GM23248 (cell line): ENCODE measurements at regions not wholly inside any gene's neighbourhood (a gene's known extent, or its start where the extent isn't known, plus 50 kb on each side); places are given as distances from the start of the nearest gene placed in this dataset.
A peak's percentile ranks its signal among the peaks of the same experiment; 100 is the strongest.

Experiments used
- DNase-seq: peaks from one replicate; pipeline ENCODE4 v3.0.0-alpha.2; 2015
- H2AFZ ChIP-seq: fragments of 200-600 bp; sonication (generic); 2 replicates; pipeline ENCODE4 v1.6.1; 2016; ENCODE audit warnings: antibody characterized with exemption
- H3F3A ChIP-seq: fragments of 200-600 bp; sonication (generic); 2 replicates; pipeline ENCODE4 v1.6.1; 2016; ENCODE audit warnings: mild to moderate bottlenecking, antibody characterized with exemption, mixed run types; ENCODE audit not compliant: insufficient read depth
- H3K27ac ChIP-seq: fragments of 200-600 bp; sonication (generic); 2 replicates; pipeline ENCODE4 v1.5.1; 2016; ENCODE audit warnings: mild to moderate bottlenecking
- H3K27me3 ChIP-seq: fragments of 200-600 bp; sonication (generic); replicated peaks from 2 replicates; pipeline ENCODE4 v1.6.1; 2016; ENCODE audit warnings: mild to moderate bottlenecking; ENCODE audit not compliant: insufficient read depth
- H3K36me3 ChIP-seq: fragments of 200-600 bp; sonication (generic); 2 replicates; pipeline ENCODE4 v1.6.1; 2016; ENCODE audit warnings: low read depth, mild to moderate bottlenecking
- H3K4me1 ChIP-seq: fragments of 200-600 bp; sonication (generic); 2 replicates; pipeline ENCODE4 v1.6.1; 2016; ENCODE audit warnings: mild to moderate bottlenecking; ENCODE audit not compliant: insufficient read depth
- H3K4me2 ChIP-seq: fragments of 200-600 bp; sonication (generic); one replicate; pipeline ENCODE4 v1.6.1; 2016; ENCODE audit warnings: mild to moderate bottlenecking; ENCODE audit not compliant: unreplicated experiment
- H3K4me3 ChIP-seq: fragments of 200-600 bp; sonication (generic); 2 replicates; pipeline ENCODE4 v1.5.1; 2016; ENCODE audit warnings: mild to moderate bottlenecking
- H3K79me2 ChIP-seq: fragments of 200-600 bp; sonication (generic); 2 replicates; pipeline ENCODE4 v1.6.1; 2016; ENCODE audit warnings: mild to moderate bottlenecking; ENCODE audit not compliant: insufficient read depth
- H3K9ac ChIP-seq: fragments of 200-600 bp; sonication (generic); 2 replicates; pipeline ENCODE4 v1.6.1; 2016; ENCODE audit warnings: mild to moderate bottlenecking
- H3K9me2 ChIP-seq: fragments of 200-600 bp; sonication (generic); 2 replicates; pipeline ENCODE4 v1.6.1; 2016; ENCODE audit warnings: mixed run types, mild to moderate bottlenecking, moderate library complexity; ENCODE audit not compliant: insufficient read depth
- H3K9me3 ChIP-seq: fragments of 200-600 bp; sonication (generic); one replicate; pipeline ENCODE4 v1.6.1; 2017; ENCODE audit warnings: low read depth
- H4K20me1 ChIP-seq: fragments of 200-600 bp; sonication (generic); 2 replicates; pipeline ENCODE4 v1.6.0; 2016; ENCODE audit not compliant: insufficient read depth
- EZH2 ChIP-seq: fragments of 200-600 bp; sonication (generic); IDR thresholded peaks from 2 replicates; pipeline ENCODE4 v1.6.1; 2018; ENCODE audit warnings: antibody characterized with exemption, mild to moderate bottlenecking; ENCODE audit not compliant: insufficient read depth, poor library complexity, severe bottlenecking
- EZH2phosphoT487 ChIP-seq: fragments of 200-600 bp; sonication (generic); IDR thresholded peaks from 2 replicates; pipeline ENCODE4 v1.6.1; 2018; ENCODE audit warnings: antibody characterized with exemption, moderate library complexity, mild to moderate bottlenecking, low read depth; ENCODE audit not compliant: insufficient read depth
- WGBS, 2 experiments: methylation state at CpG; one replicate each; pipeline ENCODE4 v1.1.6; 2015 to 2017; ENCODE audit warnings: low lambda C conversion rate in 2 of 2, low coverage in 1 of 2; ENCODE audit errors: missing lambda C conversion rate in 2 of 2; 5-methylcytosine and 5-hydroxymethylcytosine counted together
- in situ Hi-C: fragments of 300-500 bp; cut with MboI; formaldehyde crosslinking; loops from 2 replicates; pipeline ENCODE4 v1.15.0; 2020

DNA sequence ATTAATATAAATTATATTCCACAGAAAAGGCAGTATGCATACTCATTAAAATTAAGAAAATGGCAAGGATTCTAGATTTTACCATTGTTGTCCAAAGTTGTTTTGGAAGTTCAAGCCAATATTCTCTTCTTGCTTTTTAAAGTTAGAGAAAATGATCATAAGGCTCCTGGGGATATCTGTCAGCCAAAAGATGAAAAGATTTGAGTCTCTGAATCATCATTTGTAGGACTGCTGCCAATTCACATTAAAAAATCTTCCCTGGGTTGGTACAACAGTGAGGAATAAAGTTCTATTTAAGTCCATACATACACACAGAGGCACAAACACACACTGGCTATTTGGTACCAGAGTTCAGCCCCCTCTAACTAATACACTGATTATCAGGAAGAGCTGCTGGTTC is 620.1 kb downstream of the COL12A1 start:
- TF ChIP-seq EZH2phosphoT487 (no peak), EZH2 (no peak)
- no peaks in the 10 kb centered on the region for H3K36me3 ChIP-seq
- no peaks in the 10 kb centered on the region for H3F3A ChIP-seq
- no peaks in the 10 kb centered on the region for H3K9me3 ChIP-seq
- H3K27ac ChIP-seq = no peak overlapping the region
- H3K4me1 ChIP-seq = peaks cover 8% of the 10 kb centered on the region; the same call in 1 of the 2 replicates
- peaks cover 4% of the 10 kb centered on the region; the same call in 1 of the 2 replicates for H3K9me2 ChIP-seq
- H3K4me2 ChIP-seq = peak overlapping the region; percentile 20
- DNase-seq = peak; percentile 43
- in situ Hi-C loops = no loop called here
- no peaks in the 10 kb centered on the region for H3K79me2 ChIP-seq
- H4K20me1 ChIP-seq = no peaks in the 10 kb centered on the region
- H3K9ac ChIP-seq = no peak overlapping the region
- no peak overlapping the region for H3K4me3 ChIP-seq
- no peaks in the 10 kb centered on the region for H3K27me3 ChIP-seq
- H2AFZ ChIP-seq = no peak overlapping the region

DNA sequence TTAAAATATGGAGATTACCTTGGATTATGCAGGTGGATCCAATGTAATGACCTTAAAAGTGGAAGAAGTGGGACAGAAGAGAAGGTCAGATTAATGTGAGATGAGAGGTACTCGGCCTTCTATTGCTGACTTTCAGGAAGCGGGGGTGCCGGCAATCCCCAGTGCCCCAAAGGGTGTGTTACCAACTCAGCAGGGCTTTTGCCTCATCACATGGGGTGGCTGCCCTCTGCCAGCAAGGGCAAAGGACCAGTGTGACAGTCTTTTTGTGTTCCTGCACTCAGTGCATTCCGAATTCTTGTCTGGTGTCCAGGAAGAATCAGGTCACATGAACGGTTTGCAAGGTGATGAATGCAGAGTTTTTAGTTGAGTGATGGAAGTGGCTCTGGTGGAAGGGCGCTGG is 624.2 kb downstream of the COL12A1 start:
- no peak overlapping the region for H2AFZ ChIP-seq
- no peaks in the 10 kb centered on the region for H3K27me3 ChIP-seq
- peaks cover 35% of the 10 kb centered on the region for H3F3A ChIP-seq
- no peaks in the 10 kb centered on the region for H3K79me2 ChIP-seq
- peaks cover 35% of the 10 kb centered on the region for H3K4me1 ChIP-seq
- H3K9me2 ChIP-seq = peaks cover 4% of the 10 kb centered on the region; the same call in 1 of the 2 replicates
- no peaks in the 10 kb centered on the region for H3K36me3 ChIP-seq
- TF ChIP-seq EZH2 (no peak), EZH2phosphoT487 (no peak)
- in situ Hi-C loops = no loop called here
- no peak overlapping the region for H3K4me2 ChIP-seq
- DNase-seq = no peak
- H3K9me3 ChIP-seq = no peaks in the 10 kb centered on the region
- no peaks in the 10 kb centered on the region for H4K20me1 ChIP-seq
- H3K27ac ChIP-seq = no peak overlapping the region
- H3K9ac ChIP-seq = no peak overlapping the region
- H3K4me3 ChIP-seq = no peak overlapping the region
- 90% methylated on average over 6 of the region's 6 CpGs for WGBS, 2 experiments

DNA sequence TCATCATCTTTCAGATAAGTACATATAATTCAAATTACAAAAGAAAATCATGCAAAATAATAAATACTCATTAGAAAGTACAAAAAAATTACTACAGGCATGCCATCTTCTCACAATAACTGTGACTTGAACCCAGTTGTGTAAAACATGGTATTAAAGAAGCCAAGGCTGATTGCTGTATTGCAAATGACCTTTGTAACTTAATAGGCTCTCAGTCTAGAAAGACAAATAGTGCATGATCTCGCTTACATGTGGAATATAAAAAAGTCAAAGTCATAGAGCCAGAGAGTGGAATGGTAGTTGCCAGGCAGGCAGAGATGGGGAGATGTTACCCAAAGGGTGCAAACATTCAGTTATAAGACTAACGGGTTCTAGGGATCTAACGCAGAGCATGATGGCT is 626.1 kb downstream of the COL12A1 start:
- no peaks in the 10 kb centered on the region for H3K9me3 ChIP-seq
- H3K79me2 ChIP-seq = no peaks in the 10 kb centered on the region
- no peaks in the 10 kb centered on the region for H3K36me3 ChIP-seq
- no peak overlapping the region for H3K4me3 ChIP-seq
- H3K4me2 ChIP-seq = no peak overlapping the region
- no peaks in the 10 kb centered on the region for H4K20me1 ChIP-seq
- no peak overlapping the region for H2AFZ ChIP-seq
- peaks cover 36% of the 10 kb centered on the region for H3F3A ChIP-seq
- H3K4me1 ChIP-seq = peaks cover 27% of the 10 kb centered on the region
- no peaks in the 10 kb centered on the region for H3K27me3 ChIP-seq
- no peak for DNase-seq
- in situ Hi-C loops = no loop called here
- 96 to 98% methylated on average over 3 of the region's 3 CpGs for WGBS, 2 experiments
- TF ChIP-seq EZH2phosphoT487 = no peak
- TF ChIP-seq EZH2 = no peak
- peaks cover 4% of the 10 kb centered on the region; the same call in 1 of the 2 replicates for H3K9me2 ChIP-seq
- H3K9ac ChIP-seq = no peak overlapping the region
- no peak overlapping the region for H3K27ac ChIP-seq

DNA sequence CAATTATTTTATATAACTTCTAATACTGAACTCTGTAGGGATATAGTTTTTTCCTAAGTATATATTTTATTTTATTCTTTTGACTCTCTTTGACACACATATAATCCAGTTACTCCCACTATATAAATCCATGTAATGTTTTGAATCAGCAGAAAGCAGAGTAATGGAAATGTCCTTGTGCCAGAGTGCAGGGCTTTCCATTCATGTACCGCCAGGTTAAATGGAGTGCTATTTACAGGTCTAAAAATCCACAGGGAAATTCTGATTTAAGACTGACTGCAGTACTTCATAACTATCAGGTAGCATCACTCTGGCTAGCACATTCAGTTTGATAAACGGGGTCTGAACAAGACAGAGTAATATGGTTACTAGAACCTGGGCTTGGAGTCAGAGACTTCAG is 626.8 kb downstream of the COL12A1 start:
- Histone ChIP-seq H3K9me3 (no peaks in the 10 kb centered on the region), H3K27me3 (no peaks in the 10 kb centered on the region), H3K4me1 (peaks cover 27% of the 10 kb centered on the region), H3K9me2 (peaks cover 4% of the 10 kb centered on the region; the same call in 1 of the 2 replicates), H3K9ac (no peak overlapping the region), H2AFZ (no peak overlapping the region), H3F3A (peaks cover 36% of the 10 kb centered on the region), H3K4me3 (no peak overlapping the region), H3K4me2 (peak overlapping the region; percentile 51), H3K79me2 (no peaks in the 10 kb centered on the region), H3K27ac (peak overlapping the region; percentile 77), H3K36me3 (no peaks in the 10 kb centered on the region), H4K20me1 (no peaks in the 10 kb centered on the region)
- 92 to 96% methylated on average over 2 of the region's 2 CpGs for WGBS, 2 experiments
- no peak for DNase-seq
- in situ Hi-C loops = no loop called here
- no peak for TF ChIP-seq EZH2phosphoT487
- no peak for TF ChIP-seq EZH2

DNA sequence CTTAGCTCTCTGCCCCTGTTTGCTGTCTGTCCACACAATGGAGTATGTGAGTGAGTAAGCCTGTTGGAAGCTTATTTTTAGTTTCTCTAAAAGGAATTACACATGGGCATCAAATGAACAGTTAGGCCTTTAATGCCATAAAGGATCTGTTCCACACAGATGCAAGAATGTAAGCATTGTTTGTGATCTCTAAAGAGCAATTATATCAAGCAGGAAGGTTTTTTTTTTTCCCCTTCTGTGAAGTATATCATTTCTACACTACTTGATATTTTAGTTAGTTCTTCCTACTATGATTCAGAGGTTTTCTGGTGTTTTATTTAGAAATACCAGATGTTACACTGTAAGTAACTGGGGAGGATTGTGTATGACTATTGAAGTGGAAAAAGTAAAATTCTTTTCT is 627.5 kb downstream of the COL12A1 start:
- no peaks in the 10 kb centered on the region for H3K27me3 ChIP-seq
- 0 out of 2 replicates have a peak overlapping the region, but pooled peaks have one; percentile 5 for H3K9ac ChIP-seq
- peaks cover 4% of the 10 kb centered on the region; the same call in 1 of the 2 replicates for H3K9me2 ChIP-seq
- no peak overlapping the region for H3K4me3 ChIP-seq
- peaks cover 27% of the 10 kb centered on the region for H3K4me1 ChIP-seq
- peak overlapping the region; percentile 51 for H3K4me2 ChIP-seq
- no peaks in the 10 kb centered on the region for H4K20me1 ChIP-seq
- in situ Hi-C loops = no loop called here
- no peak for TF ChIP-seq EZH2
- no peak for TF ChIP-seq EZH2phosphoT487
- H3K79me2 ChIP-seq = no peaks in the 10 kb centered on the region
- H2AFZ ChIP-seq = peak overlapping the region; percentile 32; the same call in 1 of the 2 replicates
- peak; percentile 86 for DNase-seq
- peaks cover 36% of the 10 kb centered on the region for H3F3A ChIP-seq
- H3K36me3 ChIP-seq = no peaks in the 10 kb centered on the region
- peak overlapping the region; percentile 77 for H3K27ac ChIP-seq
- H3K9me3 ChIP-seq = no peaks in the 10 kb centered on the region
